Neural cell (in vitro differentiated cells): ENCODE measurements at regions not wholly inside any gene's neighbourhood (a gene's known extent, or its start where the extent isn't known, plus 50 kb on each side); places are given as distances from the start of the nearest gene placed in this dataset.

Source experiments
- EP300 ChIP-seq: fragments of 450-650 bp; conservative IDR thresholded peaks from 2 replicates; pipeline ENCODE4 v1.6.1; 2014; ENCODE audit warnings: antibody characterized with exemption, mild to moderate bottlenecking, moderate library complexity; ENCODE audit not compliant: poor library complexity, severe bottlenecking
- EZH2 ChIP-seq: fragments of 200-600, 300-800 bp; shearing (Covaris generic), sonication (generic); IDR thresholded peaks from 2 replicates; pipeline ENCODE4 v1.6.1; 2014; ENCODE audit warnings: antibody characterized with exemption, low read length, borderline replicate concordance, mild to moderate bottlenecking; ENCODE audit not compliant: insufficient read depth, poor library complexity, severe bottlenecking
- MXI1 ChIP-seq: fragments of 450-650 bp; conservative IDR thresholded peaks from 2 replicates; pipeline ENCODE4 v1.6.1; 2014; ENCODE audit warnings: antibody characterized with exemption, mild to moderate bottlenecking; ENCODE audit not compliant: poor library complexity, severe bottlenecking
- POLR2AphosphoS5 ChIP-seq: IDR thresholded peaks from 2 replicates; pipeline ENCODE4 v1.6.1; 2012
- RAD21 ChIP-seq: fragments of 450-650 bp; conservative IDR thresholded peaks from 2 replicates; pipeline ENCODE4 v1.6.1; 2014; ENCODE audit warnings: antibody characterized with exemption, mild to moderate bottlenecking, moderate library complexity
- SMC3 ChIP-seq: fragments of 450-650 bp; conservative IDR thresholded peaks from 2 replicates; pipeline ENCODE4 v1.6.1; 2014; ENCODE audit warnings: antibody characterized with exemption, mild to moderate bottlenecking, moderate library complexity; ENCODE audit not compliant: poor library complexity
- TAF1 ChIP-seq: IDR thresholded peaks from 2 replicates; pipeline ENCODE4 v1.6.1; 2012; ENCODE audit warnings: low read depth
- TF ChIP-seq, protein P1 (sequence below): fragments of 450-650 bp; IDR thresholded peaks from 2 replicates; pipeline ENCODE4 v1.5.1; 2014; ENCODE audit warnings: antibody characterized with exemption, mild to moderate bottlenecking, moderate library complexity; ENCODE audit not compliant: poor library complexity, severe bottlenecking
- TF ChIP-seq, protein P2 (sequence below): IDR thresholded peaks from 2 replicates; pipeline ENCODE4 v1.6.1; 2012; ENCODE audit warnings: borderline replicate concordance

DNA sequence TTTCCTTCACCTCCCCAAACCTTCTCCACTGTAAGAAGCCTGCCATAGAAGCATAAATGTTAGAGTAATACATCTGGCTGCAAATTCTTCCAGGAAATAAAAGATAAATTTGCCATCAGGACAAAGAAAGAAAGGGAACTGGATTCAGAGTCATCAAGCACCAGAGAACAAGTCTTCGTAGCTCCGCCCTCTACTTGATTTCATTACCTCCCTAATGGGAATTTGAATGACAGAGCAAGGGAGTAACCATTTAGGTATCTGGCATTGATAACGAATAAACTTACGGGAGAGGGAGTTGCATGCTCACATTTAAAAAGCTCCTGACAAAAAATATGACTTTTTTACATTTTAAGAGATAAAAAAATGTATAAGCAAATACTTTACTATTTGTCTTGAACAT is 263.4 kb downstream of the NEBL start:
- TF ChIP-seq, protein P1, sequence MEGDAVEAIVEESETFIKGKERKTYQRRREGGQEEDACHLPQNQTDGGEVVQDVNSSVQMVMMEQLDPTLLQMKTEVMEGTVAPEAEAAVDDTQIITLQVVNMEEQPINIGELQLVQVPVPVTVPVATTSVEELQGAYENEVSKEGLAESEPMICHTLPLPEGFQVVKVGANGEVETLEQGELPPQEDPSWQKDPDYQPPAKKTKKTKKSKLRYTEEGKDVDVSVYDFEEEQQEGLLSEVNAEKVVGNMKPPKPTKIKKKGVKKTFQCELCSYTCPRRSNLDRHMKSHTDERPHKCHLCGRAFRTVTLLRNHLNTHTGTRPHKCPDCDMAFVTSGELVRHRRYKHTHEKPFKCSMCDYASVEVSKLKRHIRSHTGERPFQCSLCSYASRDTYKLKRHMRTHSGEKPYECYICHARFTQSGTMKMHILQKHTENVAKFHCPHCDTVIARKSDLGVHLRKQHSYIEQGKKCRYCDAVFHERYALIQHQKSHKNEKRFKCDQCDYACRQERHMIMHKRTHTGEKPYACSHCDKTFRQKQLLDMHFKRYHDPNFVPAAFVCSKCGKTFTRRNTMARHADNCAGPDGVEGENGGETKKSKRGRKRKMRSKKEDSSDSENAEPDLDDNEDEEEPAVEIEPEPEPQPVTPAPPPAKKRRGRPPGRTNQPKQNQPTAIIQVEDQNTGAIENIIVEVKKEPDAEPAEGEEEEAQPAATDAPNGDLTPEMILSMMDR = no peak
- TF ChIP-seq EZH2 = no peak
- no peak for TF ChIP-seq POLR2AphosphoS5
- TF ChIP-seq, protein P2, sequence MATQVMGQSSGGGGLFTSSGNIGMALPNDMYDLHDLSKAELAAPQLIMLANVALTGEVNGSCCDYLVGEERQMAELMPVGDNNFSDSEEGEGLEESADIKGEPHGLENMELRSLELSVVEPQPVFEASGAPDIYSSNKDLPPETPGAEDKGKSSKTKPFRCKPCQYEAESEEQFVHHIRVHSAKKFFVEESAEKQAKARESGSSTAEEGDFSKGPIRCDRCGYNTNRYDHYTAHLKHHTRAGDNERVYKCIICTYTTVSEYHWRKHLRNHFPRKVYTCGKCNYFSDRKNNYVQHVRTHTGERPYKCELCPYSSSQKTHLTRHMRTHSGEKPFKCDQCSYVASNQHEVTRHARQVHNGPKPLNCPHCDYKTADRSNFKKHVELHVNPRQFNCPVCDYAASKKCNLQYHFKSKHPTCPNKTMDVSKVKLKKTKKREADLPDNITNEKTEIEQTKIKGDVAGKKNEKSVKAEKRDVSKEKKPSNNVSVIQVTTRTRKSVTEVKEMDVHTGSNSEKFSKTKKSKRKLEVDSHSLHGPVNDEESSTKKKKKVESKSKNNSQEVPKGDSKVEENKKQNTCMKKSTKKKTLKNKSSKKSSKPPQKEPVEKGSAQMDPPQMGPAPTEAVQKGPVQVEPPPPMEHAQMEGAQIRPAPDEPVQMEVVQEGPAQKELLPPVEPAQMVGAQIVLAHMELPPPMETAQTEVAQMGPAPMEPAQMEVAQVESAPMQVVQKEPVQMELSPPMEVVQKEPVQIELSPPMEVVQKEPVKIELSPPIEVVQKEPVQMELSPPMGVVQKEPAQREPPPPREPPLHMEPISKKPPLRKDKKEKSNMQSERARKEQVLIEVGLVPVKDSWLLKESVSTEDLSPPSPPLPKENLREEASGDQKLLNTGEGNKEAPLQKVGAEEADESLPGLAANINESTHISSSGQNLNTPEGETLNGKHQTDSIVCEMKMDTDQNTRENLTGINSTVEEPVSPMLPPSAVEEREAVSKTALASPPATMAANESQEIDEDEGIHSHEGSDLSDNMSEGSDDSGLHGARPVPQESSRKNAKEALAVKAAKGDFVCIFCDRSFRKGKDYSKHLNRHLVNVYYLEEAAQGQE = no peak
- no peak for TF ChIP-seq EP300
- TF ChIP-seq MXI1 = no peak
- no peak for TF ChIP-seq RAD21
- no peak for TF ChIP-seq TAF1
- TF ChIP-seq SMC3 = no peak
